GM06990 (cell line): ENCODE measurements at regions not wholly inside any gene's neighbourhood (a gene's known extent, or its start where the extent isn't known, plus 50 kb on each side); places are given as distances from the start of the nearest gene placed in this dataset.

Experiments used
- DNase-seq: peaks from one replicate; pipeline ENCODE4 v3.0.0-alpha.2; 2011; ENCODE audit not compliant: insufficient read length; ENCODE audit errors: extremely low read depth
- H3K27me3 ChIP-seq: replicated peaks from 2 replicates; pipeline ENCODE4 v1.6.0; 2011; ENCODE audit warnings: low read length; ENCODE audit not compliant: control insufficient read depth, insufficient read depth
- H3K36me3 ChIP-seq: 2 replicates; pipeline ENCODE4 v1.5.1; 2011; ENCODE audit warnings: low read length; ENCODE audit not compliant: control insufficient read depth, insufficient read depth
- H3K4me3 ChIP-seq: replicated peaks from 2 replicates; pipeline ENCODE4 v1.5.1; 2011; ENCODE audit warnings: low read depth, mild to moderate bottlenecking, control low read depth, low read length
- CTCF ChIP-seq: IDR thresholded peaks from 2 replicates; pipeline ENCODE4 v1.5.1; 2011; ENCODE audit warnings: low read length, control low read depth, mild to moderate bottlenecking, inconsistent platforms; ENCODE audit not compliant: insufficient read depth, poor library complexity, severe bottlenecking

GRCh38 chr15:31151301-31152233 lies 50.0 kb upstream of the TRPM1 start:
- H3K4me3 ChIP-seq, result no peak overlapping the region
- TF ChIP-seq CTCF, result no peak
- DNase-seq, result no peak
- no peaks in the 10 kb centered on the region for H3K27me3 ChIP-seq
- H3K36me3 ChIP-seq, result no peaks in the 10 kb centered on the region

GRCh38 chr15:31153531-31153930 lies 52.0 kb upstream of the TRPM1 start:
- no peaks in the 10 kb centered on the region for H3K27me3 ChIP-seq
- TF ChIP-seq CTCF, result no peak
- no peak for DNase-seq
- no peaks in the 10 kb centered on the region for H3K36me3 ChIP-seq
- no peak overlapping the region for H3K4me3 ChIP-seq

- Histone ChIP-seq H3K4me3 (no peak overlapping the region), H3K27me3 (no peaks in the 10 kb centered on the region), H3K36me3 (no peaks in the 10 kb centered on the region)
- no peak for DNase-seq
- TF ChIP-seq CTCF, result no peak
Observed at GRCh38 chr15:31155151-31155550, 53.6 kb upstream of the TRPM1 start.

- no peaks in the 10 kb centered on the region for H3K27me3 ChIP-seq
- no peak overlapping the region for H3K4me3 ChIP-seq
- DNase-seq, result no peak
- TF ChIP-seq CTCF, result no peak
- no peaks in the 10 kb centered on the region for H3K36me3 ChIP-seq
Observed at GRCh38 chr15:31156226-31156625, 54.7 kb upstream of the TRPM1 start.

- DNase-seq, result no peak
- no peak overlapping the region for H3K4me3 ChIP-seq
- no peak for TF ChIP-seq CTCF
Observed at GRCh38 chr15:31156808-31157207, 55.3 kb upstream of the TRPM1 start.

More at GRCh38 chr15:31156808-31157207, 55.3 kb upstream of the TRPM1 start:
- Histone ChIP-seq H3K36me3 (no peaks in the 10 kb centered on the region), H3K27me3 (no peaks in the 10 kb centered on the region)
